ENCODE measurements at regions not wholly inside any gene's neighbourhood (a gene's known extent, or its start where the extent isn't known, plus 50 kb on each side); places are given as distances from the start of the nearest gene placed in this dataset.

DNA sequence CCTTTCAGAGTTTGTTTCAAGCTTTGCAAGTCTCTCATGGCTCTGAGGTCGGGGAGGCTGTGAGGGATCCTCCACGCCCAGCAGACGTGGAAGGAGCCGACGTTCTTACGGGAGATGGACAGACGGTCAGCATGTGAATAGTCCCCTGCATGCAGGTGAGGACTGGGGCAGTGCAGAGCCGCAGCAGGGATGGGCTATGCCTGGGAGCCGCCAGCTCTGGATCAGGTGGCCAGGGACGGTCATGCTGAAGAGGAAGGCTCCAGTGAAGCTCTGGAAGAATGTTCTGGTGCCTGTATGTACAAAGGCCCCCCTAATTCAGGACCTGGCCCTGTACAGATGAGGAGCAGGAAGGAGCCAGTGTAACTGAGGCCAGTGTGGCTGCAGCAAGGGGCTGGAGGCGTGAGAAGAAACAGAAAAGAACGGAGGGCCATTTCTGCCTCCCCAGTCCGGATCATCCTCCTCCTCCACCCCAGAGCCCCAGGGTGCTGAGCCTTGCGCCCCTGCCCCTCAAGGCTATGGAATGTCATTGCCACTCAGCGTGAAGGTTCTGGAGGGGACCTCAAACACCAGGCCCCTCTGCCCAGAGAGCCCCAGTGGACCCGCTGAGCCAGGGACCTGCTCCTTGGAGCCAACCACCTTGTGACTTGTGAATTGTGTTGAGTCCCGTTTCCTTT, 96.8 kb upstream of the DIO3 start:
- Histone ChIP-seq H3K4me3 (no peak overlapping the region), H3K36me3 (no peaks in the 10 kb centered on the region), H3K9me3 (no peaks in the 10 kb centered on the region), H3K27me3 (replicated peaks; ENCODE audit: insufficient read depth) (peaks cover 6% of the 10 kb centered on the region), H3K4me1 (replicated peaks) (no peaks in the 10 kb centered on the region), H3K27ac (no peak overlapping the region)
- DNase-seq (ENCODE audit: low spot score): no peak
- WGBS: 83% methylated on average over 17 of the region's 17 CpGs
- intact Hi-C loops (cut with DNase I): no loop called here
- TF ChIP-seq POLR2AphosphoS5 (IDR thresholded peaks at IDR 0.05): no peak
- TF ChIP-seq POLR2A (IDR thresholded peaks at IDR 0.05): no peak
- TF ChIP-seq, protein P1, sequence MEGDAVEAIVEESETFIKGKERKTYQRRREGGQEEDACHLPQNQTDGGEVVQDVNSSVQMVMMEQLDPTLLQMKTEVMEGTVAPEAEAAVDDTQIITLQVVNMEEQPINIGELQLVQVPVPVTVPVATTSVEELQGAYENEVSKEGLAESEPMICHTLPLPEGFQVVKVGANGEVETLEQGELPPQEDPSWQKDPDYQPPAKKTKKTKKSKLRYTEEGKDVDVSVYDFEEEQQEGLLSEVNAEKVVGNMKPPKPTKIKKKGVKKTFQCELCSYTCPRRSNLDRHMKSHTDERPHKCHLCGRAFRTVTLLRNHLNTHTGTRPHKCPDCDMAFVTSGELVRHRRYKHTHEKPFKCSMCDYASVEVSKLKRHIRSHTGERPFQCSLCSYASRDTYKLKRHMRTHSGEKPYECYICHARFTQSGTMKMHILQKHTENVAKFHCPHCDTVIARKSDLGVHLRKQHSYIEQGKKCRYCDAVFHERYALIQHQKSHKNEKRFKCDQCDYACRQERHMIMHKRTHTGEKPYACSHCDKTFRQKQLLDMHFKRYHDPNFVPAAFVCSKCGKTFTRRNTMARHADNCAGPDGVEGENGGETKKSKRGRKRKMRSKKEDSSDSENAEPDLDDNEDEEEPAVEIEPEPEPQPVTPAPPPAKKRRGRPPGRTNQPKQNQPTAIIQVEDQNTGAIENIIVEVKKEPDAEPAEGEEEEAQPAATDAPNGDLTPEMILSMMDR (IDR thresholded peaks at IDR 0.05): no peak

- no peak for DNase-seq (ENCODE audit: low spot score)
- H3K4me3 ChIP-seq: no peak overlapping the region
- no peaks in the 10 kb centered on the region for H3K36me3 ChIP-seq
- TF ChIP-seq POLR2AphosphoS5 (IDR thresholded peaks at IDR 0.05): no peak
- TF ChIP-seq POLR2A (IDR thresholded peaks at IDR 0.05): no peak
- TF ChIP-seq, protein P1 (IDR thresholded peaks at IDR 0.05): no peak
- H3K27me3 ChIP-seq (replicated peaks; ENCODE audit: insufficient read depth): peaks cover 6% of the 10 kb centered on the region
- 87% methylated on average over 14 of the region's 14 CpGs for WGBS
- no peaks in the 10 kb centered on the region for H3K4me1 ChIP-seq (replicated peaks)
- no peak overlapping the region for H3K27ac ChIP-seq
- intact Hi-C loops (cut with DNase I): no loop called here
- no peaks in the 10 kb centered on the region for H3K9me3 ChIP-seq
These were observed 96.1 kb upstream of the DIO3 start for GRCh38 chr14:101464984-101465794.

GRCh38 chr14:101465795-101466448, 95.4 kb upstream of the DIO3 start:
- intact Hi-C loops (cut with DNase I): no loop called here
- Histone ChIP-seq H3K4me3 (no peak overlapping the region), H3K36me3 (no peaks in the 10 kb centered on the region), H3K4me1 (replicated peaks) (no peaks in the 10 kb centered on the region), H3K27ac (no peak overlapping the region), H3K27me3 (replicated peaks; ENCODE audit: insufficient read depth) (peaks cover 4% of the 10 kb centered on the region), H3K9me3 (no peaks in the 10 kb centered on the region)
- WGBS: 94% methylated on average over 8 of the region's 9 CpGs
- TF ChIP-seq, protein P1 (IDR thresholded peaks at IDR 0.05): no peak
- TF ChIP-seq POLR2AphosphoS5 (IDR thresholded peaks at IDR 0.05) (no peak), POLR2A (IDR thresholded peaks at IDR 0.05) (no peak)
- DNase-seq (ENCODE audit: low spot score): no peak

GRCh38 chr14:101466456-101467180, 94.7 kb upstream of the DIO3 start:
- WGBS: 88% methylated on average over 17 of the region's 17 CpGs
- Histone ChIP-seq H3K9me3 (no peaks in the 10 kb centered on the region), H3K27ac (no peak overlapping the region), H3K4me3 (no peak overlapping the region), H3K27me3 (replicated peaks; ENCODE audit: insufficient read depth) (no peaks in the 10 kb centered on the region), H3K4me1 (replicated peaks) (no peaks in the 10 kb centered on the region), H3K36me3 (no peaks in the 10 kb centered on the region)
- no peak for DNase-seq (ENCODE audit: low spot score)
- intact Hi-C loops (cut with DNase I): no loop called here
- TF ChIP-seq POLR2A (IDR thresholded peaks at IDR 0.05) (no peak), POLR2AphosphoS5 (IDR thresholded peaks at IDR 0.05) (no peak)
- TF ChIP-seq, protein P1 (IDR thresholded peaks at IDR 0.05): no peak

Measured in prostate gland (tissue), 2 donors.